ENCODE measurements at regions not wholly inside any gene's neighbourhood (a gene's known extent, or its start where the extent isn't known, plus 50 kb on each side); places are given as distances from the start of the nearest gene placed in this dataset.
"Not testable (repeated sequence)": the region's sequence is repeated elsewhere in the genome, so short reads cannot be mapped to it uniquely, and the experiment has no call there.

DNA sequence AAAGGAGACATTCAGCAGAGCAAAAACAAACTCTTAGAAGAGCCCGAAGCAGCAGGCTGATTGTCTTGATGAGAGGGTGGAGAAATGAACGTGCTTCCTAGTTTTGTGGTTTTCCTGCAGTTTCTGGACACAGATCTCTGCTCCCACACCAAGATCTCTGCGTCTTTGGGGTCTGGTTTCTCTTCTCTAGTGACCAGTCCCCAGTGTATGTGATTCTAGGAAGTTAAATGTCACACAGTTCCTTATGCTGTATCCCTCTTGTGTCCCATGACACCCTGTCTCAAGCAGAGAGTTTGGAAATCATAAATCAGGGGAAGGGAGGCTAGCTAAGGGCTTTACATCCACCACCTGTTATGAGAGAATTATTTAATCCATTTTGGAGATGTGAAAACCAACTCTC lies 55.4 kb upstream of the KLF14 start:
- no peaks in the 10 kb centered on the region for H3K36me3 ChIP-seq
- no peaks in the 10 kb centered on the region for H3K9me3 ChIP-seq
- H3K27me3 ChIP-seq, result no peaks in the 10 kb centered on the region
- no peak for DNase-seq
- no peak overlapping the region for H3K4me3 ChIP-seq

DNA sequence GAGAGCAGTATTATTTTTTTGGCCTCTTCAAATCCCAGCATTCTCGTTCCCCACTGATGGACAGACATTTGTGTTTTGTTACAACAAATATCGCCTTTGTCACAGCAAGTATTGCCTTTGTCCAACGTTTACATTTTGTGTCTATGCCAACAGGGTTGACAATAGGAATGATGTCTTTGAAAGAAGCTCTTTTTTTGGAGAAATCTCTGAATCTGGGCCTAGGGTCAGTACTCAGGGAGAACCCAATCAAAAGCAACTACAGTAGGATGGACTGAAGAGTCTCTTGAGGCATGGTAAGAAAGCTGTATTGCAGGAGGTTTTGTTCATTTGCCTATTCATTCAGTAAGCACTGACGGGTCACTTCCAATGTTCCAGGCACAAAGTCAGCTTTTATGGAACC lies 57.7 kb upstream of the KLF14 start:
- no peak overlapping the region for H3K4me3 ChIP-seq
- H3K9me3 ChIP-seq, result no peaks in the 10 kb centered on the region
- DNase-seq, result no peak
- no peaks in the 10 kb centered on the region for H3K36me3 ChIP-seq
- no peaks in the 10 kb centered on the region for H3K27me3 ChIP-seq

DNA sequence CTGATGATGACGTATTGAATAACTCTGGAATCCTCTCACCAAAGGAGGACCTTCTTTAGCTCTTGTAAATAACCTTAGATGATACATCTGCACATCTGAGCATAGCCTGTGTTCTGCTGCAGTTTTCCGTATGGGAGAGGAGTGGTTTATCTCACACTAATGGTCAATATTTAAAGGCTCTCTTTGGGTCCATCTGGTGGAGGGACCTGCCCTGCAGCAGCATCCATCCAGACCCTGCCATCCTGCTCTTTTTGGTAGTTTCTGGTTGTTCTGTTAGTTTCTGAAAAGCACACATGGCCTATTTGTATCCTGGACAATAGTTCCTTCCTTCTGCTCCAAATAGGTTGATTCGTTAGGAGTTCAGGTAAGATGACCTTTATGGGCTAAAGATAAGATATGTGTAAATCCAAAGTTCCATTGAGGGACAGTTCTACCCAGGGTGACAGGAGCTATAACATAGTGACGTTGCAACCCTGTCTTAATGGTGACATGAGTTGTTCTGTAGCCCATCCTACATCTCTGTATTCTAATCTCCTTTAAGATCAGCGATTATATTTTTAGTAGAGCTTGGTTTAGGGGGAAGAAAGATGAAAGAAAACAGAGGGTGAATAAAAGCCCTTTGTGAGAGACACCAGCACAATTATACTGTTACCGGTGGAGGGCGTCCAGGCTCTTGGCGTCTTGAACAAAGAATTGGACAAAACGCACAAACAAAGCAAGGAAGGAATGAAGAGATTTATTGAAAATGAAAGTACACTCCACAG lies 60.0 kb upstream of the KLF14 start:
- Histone ChIP-seq H3K36me3 (no peaks in the 10 kb centered on the region), H3K9me3 (no peaks in the 10 kb centered on the region), H3K27me3 (no peaks in the 10 kb centered on the region), H3K4me3 (peak overlapping the region; percentile 35)
- DNase-seq, result peak; percentile 37

DNA sequence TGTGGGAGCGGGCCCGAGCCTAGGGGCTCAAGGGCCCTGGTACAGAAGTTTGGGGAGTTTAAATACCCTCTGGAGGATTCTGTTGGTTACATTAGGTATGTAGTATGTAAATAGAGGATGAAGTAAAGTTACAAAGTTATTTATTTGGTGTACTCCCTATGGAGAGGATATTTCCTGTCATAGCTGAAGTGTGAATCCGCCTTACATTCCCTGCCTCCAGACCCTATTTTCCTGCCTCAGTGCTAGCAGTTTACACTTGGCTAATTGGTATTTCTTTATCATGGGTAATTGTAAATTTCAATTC lies 60.6 kb upstream of the KLF14 start:
- Histone ChIP-seq H3K9me3 (no peaks in the 10 kb centered on the region), H3K36me3 (no peaks in the 10 kb centered on the region), H3K27me3 (no peaks in the 10 kb centered on the region), H3K4me3 (peak overlapping the region; percentile 35)
- no peak for DNase-seq

DNA sequence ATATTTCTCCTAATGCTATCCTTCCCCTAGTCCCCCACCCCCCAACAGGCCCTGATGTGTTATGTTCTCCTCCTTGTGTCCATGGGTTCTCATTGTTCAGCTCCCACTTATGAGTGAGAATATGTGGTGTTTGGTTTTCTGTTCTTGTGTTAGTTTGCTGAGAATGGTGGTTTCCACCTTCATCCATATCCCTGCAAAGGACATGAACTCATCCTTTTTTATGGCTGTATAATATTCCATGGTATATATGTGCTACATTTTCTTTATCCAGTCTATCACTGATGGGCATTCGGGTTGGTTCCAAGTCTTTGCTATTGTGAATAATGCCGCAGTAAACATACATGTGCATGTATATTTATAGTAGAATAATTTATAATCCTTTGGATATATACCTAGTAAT lies 62.4 kb upstream of the KLF14 start:
- H3K27me3 ChIP-seq, H3K4me3 ChIP-seq, DNase-seq, H3K36me3 ChIP-seq, H3K9me3 ChIP-seq: not testable (repeated sequence)

DNA sequence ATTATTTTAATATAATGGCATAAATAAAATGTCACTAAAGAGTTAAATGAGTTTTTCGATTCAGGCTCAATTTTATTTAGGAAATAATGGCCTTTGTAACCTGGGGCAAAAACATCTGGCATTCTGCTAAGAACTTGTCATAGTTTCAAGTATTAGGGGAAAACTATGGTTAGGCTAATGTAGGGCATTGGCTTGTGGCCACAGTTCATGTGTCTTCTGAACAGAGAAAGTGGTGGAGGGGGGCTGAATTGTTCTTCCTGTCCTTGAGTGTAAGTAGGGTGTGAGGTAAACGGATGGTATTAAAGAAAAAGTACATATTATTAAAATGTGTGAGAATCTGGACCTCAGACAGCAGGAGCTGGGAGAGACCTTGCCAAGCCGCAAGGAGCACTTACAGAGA lies 69.1 kb upstream of the KLF14 start:
- Histone ChIP-seq H3K4me3 (no peak overlapping the region), H3K27me3 (no peaks in the 10 kb centered on the region), H3K36me3 (no peaks in the 10 kb centered on the region), H3K9me3 (no peaks in the 10 kb centered on the region)
- DNase-seq, result no peak

DNA sequence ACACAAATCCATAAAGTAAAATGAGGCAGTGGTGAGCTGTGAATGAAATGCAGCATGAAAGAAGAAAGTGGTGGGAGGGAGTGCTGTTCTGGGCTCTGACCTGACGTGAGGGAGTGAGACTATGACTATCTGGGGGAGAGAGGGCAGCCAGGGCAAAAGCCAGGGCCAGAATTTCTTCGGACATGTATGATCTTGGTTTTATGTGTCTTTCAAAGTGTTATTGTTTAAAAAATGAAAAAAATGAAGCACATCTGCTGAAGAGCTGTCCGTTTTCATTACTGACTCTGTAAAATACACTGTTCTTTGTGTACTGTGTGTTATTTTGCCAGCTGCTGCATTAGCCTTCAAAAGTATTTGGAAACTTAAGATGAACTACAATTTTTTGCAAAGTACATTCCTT lies 70.2 kb upstream of the KLF14 start:
- Histone ChIP-seq H3K27me3 (no peaks in the 10 kb centered on the region), H3K4me3 (no peak overlapping the region), H3K36me3 (no peaks in the 10 kb centered on the region), H3K9me3 (no peaks in the 10 kb centered on the region)
- no peak for DNase-seq

DNA sequence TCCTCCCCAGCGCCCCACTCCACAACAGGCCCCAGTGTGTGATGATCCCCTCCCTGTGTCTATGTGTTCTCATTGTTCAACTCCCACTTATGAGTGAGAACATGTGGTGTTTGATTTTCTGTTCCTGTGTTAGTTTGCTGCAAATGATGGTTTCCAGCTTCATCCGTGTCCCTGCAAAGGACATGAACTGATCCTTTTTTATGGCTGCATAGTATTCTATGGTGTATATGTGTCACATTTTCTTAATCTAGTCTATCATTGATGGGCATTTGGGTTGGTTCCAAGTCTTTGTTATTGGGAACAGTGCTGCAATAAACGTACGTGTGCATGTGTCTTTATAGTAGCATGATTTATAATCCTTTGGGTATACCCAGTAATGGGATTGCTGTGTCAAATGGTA lies 78.8 kb upstream of the KLF14 start:
- DNase-seq, H3K27me3 ChIP-seq, H3K4me3 ChIP-seq, H3K36me3 ChIP-seq, H3K9me3 ChIP-seq: not testable (repeated sequence)

DNA sequence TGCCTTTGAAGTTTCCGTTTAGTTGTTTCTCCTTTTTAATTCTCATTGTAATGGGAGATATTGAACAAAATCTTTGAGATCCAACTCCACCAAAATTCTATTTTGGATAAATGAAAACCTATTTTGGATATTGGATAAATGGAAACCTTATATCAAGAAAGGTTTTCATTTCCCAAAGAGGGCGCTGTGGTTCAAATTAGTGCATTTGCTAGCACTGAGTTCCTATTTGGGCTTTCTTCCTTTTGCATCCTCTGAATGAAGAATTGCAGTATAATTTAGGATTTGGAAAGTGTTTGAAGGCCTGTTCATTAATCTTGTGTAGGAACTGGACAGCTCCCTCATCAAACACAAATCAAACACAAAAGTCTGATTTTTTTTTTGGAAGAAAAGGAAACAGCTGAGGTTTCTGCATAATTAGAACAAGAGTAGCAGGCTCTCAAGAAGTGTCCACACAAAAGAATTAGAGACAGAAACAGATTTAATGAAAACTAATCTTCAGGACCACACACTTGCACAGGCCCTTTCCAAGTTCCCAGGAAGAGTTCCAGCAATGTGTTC lies 80.8 kb upstream of the KLF14 start:
- H3K4me3 ChIP-seq, result no peak overlapping the region
- DNase-seq, result no peak
- no peaks in the 10 kb centered on the region for H3K27me3 ChIP-seq
- H3K36me3 ChIP-seq, result no peaks in the 10 kb centered on the region
- H3K9me3 ChIP-seq, result no peaks in the 10 kb centered on the region

DNA sequence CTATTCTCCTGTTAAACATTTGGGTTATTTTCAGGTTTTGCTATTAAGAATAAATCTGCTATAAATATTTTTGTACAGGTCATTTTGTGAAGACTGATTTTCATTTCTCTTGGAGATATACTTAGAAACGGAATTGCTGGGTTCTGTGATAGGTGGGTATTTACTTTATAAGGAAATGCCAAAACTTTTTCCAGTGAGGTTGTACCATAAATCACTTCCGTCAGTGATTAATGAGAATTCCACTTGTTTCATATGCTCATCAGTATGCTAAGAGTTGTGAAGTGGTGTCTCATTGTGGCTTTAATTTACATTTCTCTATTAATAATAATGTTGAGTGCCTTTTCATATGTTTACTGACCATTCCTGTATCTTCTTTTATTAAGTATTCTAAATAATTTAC lies 84.0 kb upstream of the KLF14 start:
- Histone ChIP-seq H3K9me3 (no peaks in the 10 kb centered on the region), H3K4me3 (no peak overlapping the region), H3K27me3 (no peaks in the 10 kb centered on the region), H3K36me3 (no peaks in the 10 kb centered on the region)
- DNase-seq, result no peak

DNA sequence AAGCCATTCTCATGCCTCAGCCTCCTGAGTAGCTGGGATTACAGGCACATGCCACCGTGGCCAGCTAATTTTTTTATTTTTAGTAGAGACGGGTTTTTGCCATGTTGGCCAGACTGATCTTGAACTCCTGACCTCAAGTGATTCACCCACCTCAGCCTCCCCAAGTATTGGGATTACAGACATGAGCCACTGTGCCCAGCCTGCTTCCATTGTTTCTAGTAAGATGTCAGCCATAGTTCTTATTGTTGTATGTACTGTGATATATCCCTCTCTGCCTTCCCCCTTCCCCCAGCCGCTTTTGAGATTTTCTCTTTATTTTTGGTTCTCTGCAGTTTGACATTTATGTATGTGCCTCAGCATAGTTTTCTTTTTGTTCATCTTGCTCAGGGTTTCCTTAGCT lies 87.9 kb upstream of the KLF14 start:
- DNase-seq, result no peak
- no peaks in the 10 kb centered on the region for H3K36me3 ChIP-seq
- H3K27me3 ChIP-seq, result no peaks in the 10 kb centered on the region
- H3K4me3 ChIP-seq, result no peak overlapping the region
- H3K9me3 ChIP-seq, result peaks cover 3% of the 10 kb centered on the region

DNA sequence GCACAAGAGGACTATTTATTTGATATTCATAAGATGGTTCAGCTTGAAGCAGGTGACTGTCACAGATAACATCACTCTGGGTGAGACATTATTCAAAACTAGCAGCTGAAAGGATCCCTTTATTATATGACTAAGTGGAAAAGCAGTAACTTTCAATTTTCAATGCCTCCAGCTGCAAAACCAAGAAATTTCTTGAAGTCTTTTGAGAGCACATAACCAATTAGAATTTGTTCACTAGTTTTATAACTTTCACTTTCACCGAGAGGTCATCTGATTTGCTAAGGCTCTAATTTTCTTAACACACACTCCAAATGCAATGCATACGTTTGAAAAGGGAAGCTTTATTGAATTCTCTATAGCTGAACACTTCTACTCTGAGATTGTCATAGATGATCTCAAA lies 88.6 kb upstream of the KLF14 start:
- H3K4me3 ChIP-seq, result no peak overlapping the region
- H3K9me3 ChIP-seq, result peaks cover 3% of the 10 kb centered on the region
- no peaks in the 10 kb centered on the region for H3K27me3 ChIP-seq
- no peak for DNase-seq
- H3K36me3 ChIP-seq, result no peaks in the 10 kb centered on the region

DNA sequence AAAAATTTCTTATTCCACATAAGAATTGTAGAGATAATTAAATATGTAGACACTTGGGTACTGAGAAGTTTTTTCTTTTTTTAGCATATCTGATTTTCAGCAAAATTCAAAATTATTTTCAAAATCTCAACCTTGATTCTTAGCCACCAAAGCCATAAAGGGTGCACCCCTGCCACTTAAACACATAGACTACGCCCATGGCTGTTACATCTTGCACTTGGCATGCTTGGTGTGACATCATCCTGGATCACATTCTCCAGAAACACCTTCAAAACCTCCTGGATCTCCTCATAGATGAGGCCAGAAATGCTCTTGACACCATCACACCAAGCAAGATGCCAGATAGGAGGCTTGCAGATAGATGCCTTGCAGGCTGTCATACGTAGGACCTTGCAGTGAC lies 89.1 kb upstream of the KLF14 start:
- DNase-seq, result no peak
- Histone ChIP-seq H3K9me3 (peaks cover 3% of the 10 kb centered on the region), H3K4me3 (no peak overlapping the region), H3K27me3 (no peaks in the 10 kb centered on the region), H3K36me3 (no peaks in the 10 kb centered on the region)

DNA sequence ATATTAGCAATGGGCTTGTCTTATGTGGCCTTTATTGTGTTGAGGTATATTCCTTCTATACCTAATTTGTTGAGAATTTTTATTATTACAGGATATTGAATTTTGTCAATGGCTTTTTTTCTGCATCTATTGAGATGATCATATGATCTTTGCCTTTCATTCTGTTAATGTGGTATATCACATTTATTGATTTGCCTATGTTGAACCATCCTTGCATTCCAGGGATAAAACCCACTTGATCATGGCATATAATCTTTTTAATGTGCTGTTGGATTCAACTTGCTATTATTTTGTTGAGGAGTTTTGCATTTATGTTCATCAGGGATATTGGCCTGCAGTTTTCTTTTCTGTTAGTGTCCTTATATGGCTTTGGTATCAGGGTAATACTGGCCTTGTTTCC lies 91.8 kb upstream of the KLF14 start:
- no peaks in the 10 kb centered on the region for H3K36me3 ChIP-seq
- H3K9me3 ChIP-seq, result peaks cover 3% of the 10 kb centered on the region
- no peak overlapping the region for H3K4me3 ChIP-seq
- DNase-seq, result no peak
- H3K27me3 ChIP-seq, result no peaks in the 10 kb centered on the region

DNA sequence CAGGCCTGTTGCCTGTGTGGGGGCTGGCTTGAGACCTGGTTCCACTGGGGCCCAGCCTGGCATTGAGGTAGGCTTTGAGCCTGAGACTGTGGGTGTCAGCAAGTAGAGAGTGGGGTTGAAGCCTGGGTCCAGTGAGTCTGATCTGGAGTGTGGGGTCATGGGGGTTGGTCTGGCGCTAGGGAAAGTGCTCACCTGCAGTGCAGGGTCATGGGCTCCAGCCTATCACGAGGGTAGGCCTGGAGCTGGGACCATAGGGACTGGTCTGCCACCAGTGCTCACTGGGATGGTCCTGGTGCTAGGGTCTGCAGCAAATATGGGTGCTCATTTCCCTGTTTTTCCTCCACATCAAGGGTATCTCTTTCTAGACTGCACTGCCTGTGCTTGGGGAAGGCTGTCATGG lies 95.4 kb upstream of the KLF14 start:
- Histone ChIP-seq H3K27me3 (no peaks in the 10 kb centered on the region), H3K9me3 (peaks cover 3% of the 10 kb centered on the region), H3K4me3 (no peak overlapping the region), H3K36me3 (no peaks in the 10 kb centered on the region)
- no peak for DNase-seq

DNA sequence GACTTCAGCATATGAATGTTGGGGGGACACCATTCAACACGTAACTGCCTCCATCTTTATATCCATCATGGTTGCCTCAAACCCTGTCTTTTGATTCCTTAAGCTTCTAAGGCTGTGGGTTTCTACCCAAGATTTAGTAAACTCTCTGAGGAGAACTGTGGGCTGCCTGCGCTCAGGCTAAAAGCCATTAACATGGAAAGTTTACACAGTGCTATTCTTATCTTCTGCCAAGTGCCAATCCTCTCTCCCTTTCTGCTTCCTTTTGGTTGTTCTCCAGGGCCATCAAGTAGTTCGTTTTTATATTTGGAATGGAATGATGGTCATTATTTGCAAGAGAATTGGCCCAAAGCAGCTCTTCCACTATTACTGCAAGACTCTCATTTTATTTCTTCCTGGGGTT lies 97.3 kb upstream of the KLF14 start:
- no peak for DNase-seq
- Histone ChIP-seq H3K36me3 (no peaks in the 10 kb centered on the region), H3K9me3 (no peaks in the 10 kb centered on the region; the same call in none of the 2 replicates), H3K27me3 (no peaks in the 10 kb centered on the region), H3K4me3 (no peak overlapping the region)

DNA sequence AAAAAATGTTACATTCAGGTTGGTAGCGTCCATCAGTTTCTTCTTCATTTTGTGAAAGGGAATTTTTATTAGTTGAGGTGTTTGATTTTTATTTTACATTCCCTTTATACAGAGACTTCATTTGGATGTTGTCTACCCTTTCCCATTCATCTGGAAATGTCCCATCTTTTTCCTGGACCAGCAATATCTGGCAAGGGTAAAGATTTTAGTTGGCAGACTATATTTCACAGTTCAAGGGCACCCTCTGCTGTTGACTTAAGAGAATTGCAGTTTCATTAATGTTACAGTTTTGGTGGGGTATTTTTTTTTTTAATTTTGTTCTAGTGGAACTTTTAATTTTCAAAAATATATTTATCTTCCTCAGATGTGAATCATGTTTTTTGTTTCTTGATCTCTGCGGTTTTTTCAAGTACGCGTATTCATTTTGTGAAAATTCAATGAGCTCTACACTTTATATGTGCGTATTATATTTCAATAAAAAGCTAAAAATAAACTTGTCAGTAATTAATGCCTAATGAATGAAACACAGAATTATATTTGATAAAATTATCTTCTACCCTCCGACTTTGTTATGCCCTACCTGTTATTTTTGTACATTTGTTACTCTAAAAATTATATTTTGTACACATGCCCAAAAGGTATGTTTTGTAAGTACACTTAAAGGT lies 97.9 kb upstream of the KLF14 start:
- H3K36me3 ChIP-seq, result no peaks in the 10 kb centered on the region
- no peaks in the 10 kb centered on the region for H3K27me3 ChIP-seq
- DNase-seq, result no peak
- no peaks in the 10 kb centered on the region; the same call in none of the 2 replicates for H3K9me3 ChIP-seq
- no peak overlapping the region for H3K4me3 ChIP-seq

DNA sequence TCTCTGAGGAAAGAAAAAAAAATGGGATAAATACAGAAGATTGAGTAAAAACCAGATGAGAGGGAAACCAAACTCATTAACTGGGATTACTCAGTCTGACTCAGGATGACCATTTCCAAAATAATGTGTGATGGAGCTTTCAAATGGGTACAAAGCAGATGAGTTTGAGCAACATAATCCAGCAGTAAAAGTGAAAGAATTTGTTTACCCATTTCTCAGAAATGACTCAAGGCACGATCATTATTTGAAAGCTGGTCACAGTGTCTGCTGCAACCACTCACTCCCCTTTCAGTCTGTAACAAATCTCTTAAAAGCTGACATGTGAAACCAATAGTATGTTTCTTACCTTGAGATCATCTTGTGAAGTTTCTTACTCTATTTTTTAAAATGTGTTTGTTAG lies 104.7 kb upstream of the KLF14 start:
- DNase-seq, result peak; percentile 24
- no peaks in the 10 kb centered on the region for H3K27me3 ChIP-seq
- H3K9me3 ChIP-seq, result no peaks in the 10 kb centered on the region
- H3K36me3 ChIP-seq, result no peaks in the 10 kb centered on the region
- H3K4me3 ChIP-seq, result no peak overlapping the region

Measured in MG63 (cell line).